ENCODE measurements at regions not wholly inside any gene's neighbourhood (a gene's known extent, or its start where the extent isn't known, plus 50 kb on each side); places are given as distances from the start of the nearest gene placed in this dataset.

DNA sequence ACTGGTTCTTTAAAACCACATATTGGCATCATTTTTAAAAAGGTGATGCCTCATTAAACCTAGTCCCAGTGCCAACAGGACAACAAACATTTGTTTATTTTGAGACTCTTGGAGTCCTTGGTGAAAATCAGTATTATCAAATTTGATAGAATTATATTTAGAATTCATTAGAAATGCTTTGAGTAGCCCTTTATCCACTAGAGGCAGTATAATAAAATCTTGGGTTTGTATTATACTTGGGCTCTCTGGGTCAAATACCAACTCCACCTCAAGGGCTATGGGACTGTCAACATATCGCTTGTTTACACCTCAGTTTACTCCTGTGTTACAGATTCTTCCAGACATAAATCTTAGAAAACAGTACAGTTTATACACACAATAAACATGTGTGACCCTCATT is 335.7 kb upstream of the FSTL5 start:
- TF ChIP-seq CTCF (conservative IDR thresholded peaks at IDR 0.05 in 1 of 2, IDR thresholded peaks at IDR 0.05 in 1 of 2; ENCODE audit: extremely low read depth in 1 of 2, insufficient read depth in 1 of 2, low read depth in 1 of 2, low read length in 2 of 2): peak; percentile 40 to 43
- no peak for TF ChIP-seq EZH2 (IDR thresholded peaks at IDR 0.05; ENCODE audit: borderline replicate concordance, low read length)
